ENCODE measurements at regions not wholly inside any gene's neighbourhood (a gene's known extent, or its start where the extent isn't known, plus 50 kb on each side); places are given as distances from the start of the nearest gene placed in this dataset.

GRCh38 chr7:88670536-88670935 lies 89.0 kb upstream of the ZNF804B start:
- Histone ChIP-seq H3K9ac (ENCODE audit: insufficient read depth in 1 of 2, low read length in 2 of 2) (no peak overlapping the region), H3K4me3 (no peak overlapping the region), H3K36me3 (ENCODE audit: control insufficient read depth in 4 of 4, insufficient read depth in 4 of 4, low read length in 4 of 4) (no peaks in the 10 kb centered on the region), H3K4me1 (ENCODE audit: control insufficient read depth in 5 of 5, insufficient read depth in 5 of 5, low read length in 5 of 5) (peaks cover 0 to 2% (median 0%) of the 10 kb centered on the region in 5 donors), H3K9me3 (ENCODE audit: control insufficient read depth in 4 of 4, insufficient read depth in 3 of 4, low read length in 3 of 4) (peaks cover 0 to 4% (median 0%) of the 10 kb centered on the region in 4 donors), H3K27me3 (ENCODE audit: control insufficient read depth in 3 of 3, insufficient read depth in 3 of 3, low read length in 2 of 3) (no peaks in the 10 kb centered on the region), H3K27ac (ENCODE audit: low read depth in 1 of 2, low read length in 1 of 2) (no peak overlapping the region)
- TF ChIP-seq CTCF (IDR thresholded peaks at IDR 0.05; ENCODE audit: control extremely low read depth, extremely low read depth), result no peak
- no peak for DNase-seq
- ATAC-seq (ENCODE audit: insufficient read depth, low FRiP score), result no peak

GRCh38 chr7:88669913-88670312 lies 89.6 kb upstream of the ZNF804B start:
- Histone ChIP-seq H3K4me1 (ENCODE audit: control insufficient read depth in 5 of 5, insufficient read depth in 5 of 5, low read length in 5 of 5) (peaks cover 0 to 2% (median 0%) of the 10 kb centered on the region in 5 donors), H3K36me3 (ENCODE audit: control insufficient read depth in 4 of 4, insufficient read depth in 4 of 4, low read length in 4 of 4) (no peaks in the 10 kb centered on the region), H3K27ac (ENCODE audit: low read depth in 1 of 2, low read length in 1 of 2) (no peak overlapping the region), H3K9me3 (ENCODE audit: control insufficient read depth in 4 of 4, insufficient read depth in 3 of 4, low read length in 3 of 4) (peaks cover 0 to 4% (median 0%) of the 10 kb centered on the region in 4 donors), H3K27me3 (ENCODE audit: control insufficient read depth in 3 of 3, insufficient read depth in 3 of 3, low read length in 2 of 3) (no peaks in the 10 kb centered on the region), H3K4me3 (no peak overlapping the region), H3K9ac (ENCODE audit: insufficient read depth in 1 of 2, low read length in 2 of 2) (no peak overlapping the region)
- ATAC-seq (ENCODE audit: insufficient read depth, low FRiP score), result no peak
- 74 to 78% methylated on average over 3 of the region's 3 CpGs for WGBS, 2 donors
- no peak for DNase-seq
- no peak for TF ChIP-seq CTCF (IDR thresholded peaks at IDR 0.05; ENCODE audit: control extremely low read depth, extremely low read depth)

- no peak for TF ChIP-seq CTCF (IDR thresholded peaks at IDR 0.05; ENCODE audit: control extremely low read depth, extremely low read depth)
- H3K9me3 ChIP-seq (ENCODE audit: control insufficient read depth in 4 of 4, insufficient read depth in 3 of 4, low read length in 3 of 4), result no peaks in the 10 kb centered on the region
- 76 to 89% methylated on average over 1 of the region's 1 CpG for WGBS, 2 donors
- H3K27me3 ChIP-seq (ENCODE audit: control insufficient read depth in 3 of 3, insufficient read depth in 3 of 3, low read length in 2 of 3), result no peaks in the 10 kb centered on the region
- DNase-seq, result no peak
- no peak overlapping the region for H3K4me3 ChIP-seq
- no peak for ATAC-seq (ENCODE audit: insufficient read depth, low FRiP score)
- no peaks in the 10 kb centered on the region for H3K4me1 ChIP-seq (ENCODE audit: control insufficient read depth in 5 of 5, insufficient read depth in 5 of 5, low read length in 5 of 5)
- no peak overlapping the region for H3K9ac ChIP-seq (ENCODE audit: insufficient read depth in 1 of 2, low read length in 2 of 2)
- H3K36me3 ChIP-seq (ENCODE audit: control insufficient read depth in 4 of 4, insufficient read depth in 4 of 4, low read length in 4 of 4), result no peaks in the 10 kb centered on the region
- H3K27ac ChIP-seq (ENCODE audit: low read depth in 1 of 2, low read length in 1 of 2), result no peak overlapping the region
These were observed 90.9 kb upstream of the ZNF804B start for GRCh38 chr7:88668591-88668990.

- DNase-seq (no peak), ATAC-seq (ENCODE audit: insufficient read depth, low FRiP score) (no peak)
- H3K36me3 ChIP-seq (ENCODE audit: control insufficient read depth in 4 of 4, insufficient read depth in 4 of 4, low read length in 4 of 4), result no peaks in the 10 kb centered on the region
- no peak overlapping the region for H3K4me3 ChIP-seq
- H3K9me3 ChIP-seq (ENCODE audit: control insufficient read depth in 4 of 4, insufficient read depth in 3 of 4, low read length in 3 of 4), result no peaks in the 10 kb centered on the region
- no peak overlapping the region for H3K9ac ChIP-seq (ENCODE audit: insufficient read depth in 1 of 2, low read length in 2 of 2)
- no peak overlapping the region for H3K27ac ChIP-seq (ENCODE audit: low read depth in 1 of 2, low read length in 1 of 2)
- H3K27me3 ChIP-seq (ENCODE audit: control insufficient read depth in 3 of 3, insufficient read depth in 3 of 3, low read length in 2 of 3), result no peaks in the 10 kb centered on the region
- no peaks in the 10 kb centered on the region for H3K4me1 ChIP-seq (ENCODE audit: control insufficient read depth in 5 of 5, insufficient read depth in 5 of 5, low read length in 5 of 5)
- no peak for TF ChIP-seq CTCF (IDR thresholded peaks at IDR 0.05; ENCODE audit: control extremely low read depth, extremely low read depth)
These were observed 92.9 kb upstream of the ZNF804B start for GRCh38 chr7:88666626-88667025.

All from lung (tissue), 11 donors.